ENCODE measurements at regions not wholly inside any gene's neighbourhood (a gene's known extent, or its start where the extent isn't known, plus 50 kb on each side); places are given as distances from the start of the nearest gene placed in this dataset.
A peak's percentile ranks its signal among the peaks of the same experiment; 100 is the strongest.

DNA sequence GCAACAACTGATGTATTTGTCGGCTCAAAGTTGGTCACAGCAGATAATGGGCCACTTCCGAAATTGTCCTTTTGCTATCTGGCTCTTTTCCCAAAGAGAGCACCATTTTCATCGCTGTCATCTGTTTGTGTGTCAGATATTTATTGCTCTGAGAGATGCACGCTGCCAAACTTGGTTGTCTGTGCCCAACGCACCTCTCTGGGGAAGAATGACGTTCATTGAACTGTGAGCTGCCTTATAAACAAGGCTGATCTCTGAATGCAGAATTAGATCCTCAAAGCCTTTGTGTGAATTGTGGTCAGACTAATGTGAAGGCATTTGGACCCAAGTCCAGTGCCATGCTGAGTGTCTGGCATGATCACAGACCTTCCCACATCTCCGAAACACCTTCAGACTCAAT lies 174.7 kb upstream of the LYZL1 start:
- peaks cover 9% of the 10 kb centered on the region for H3K4me1 Mint-ChIP-seq (ENCODE audit: low read depth)
- no peak for DNase-seq (ENCODE audit: low spot score)
- H3K27me3 Mint-ChIP-seq (ENCODE audit: low read depth) = no peaks in the 10 kb centered on the region
- H3K27ac Mint-ChIP-seq (ENCODE audit: unreplicated experiment) = no peak overlapping the region
- TF ChIP-seq, protein P1, sequence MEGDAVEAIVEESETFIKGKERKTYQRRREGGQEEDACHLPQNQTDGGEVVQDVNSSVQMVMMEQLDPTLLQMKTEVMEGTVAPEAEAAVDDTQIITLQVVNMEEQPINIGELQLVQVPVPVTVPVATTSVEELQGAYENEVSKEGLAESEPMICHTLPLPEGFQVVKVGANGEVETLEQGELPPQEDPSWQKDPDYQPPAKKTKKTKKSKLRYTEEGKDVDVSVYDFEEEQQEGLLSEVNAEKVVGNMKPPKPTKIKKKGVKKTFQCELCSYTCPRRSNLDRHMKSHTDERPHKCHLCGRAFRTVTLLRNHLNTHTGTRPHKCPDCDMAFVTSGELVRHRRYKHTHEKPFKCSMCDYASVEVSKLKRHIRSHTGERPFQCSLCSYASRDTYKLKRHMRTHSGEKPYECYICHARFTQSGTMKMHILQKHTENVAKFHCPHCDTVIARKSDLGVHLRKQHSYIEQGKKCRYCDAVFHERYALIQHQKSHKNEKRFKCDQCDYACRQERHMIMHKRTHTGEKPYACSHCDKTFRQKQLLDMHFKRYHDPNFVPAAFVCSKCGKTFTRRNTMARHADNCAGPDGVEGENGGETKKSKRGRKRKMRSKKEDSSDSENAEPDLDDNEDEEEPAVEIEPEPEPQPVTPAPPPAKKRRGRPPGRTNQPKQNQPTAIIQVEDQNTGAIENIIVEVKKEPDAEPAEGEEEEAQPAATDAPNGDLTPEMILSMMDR (IDR thresholded peaks at IDR 0.05) = no peak
- H3K36me3 Mint-ChIP-seq (ENCODE audit: low read depth) = peaks cover 4% of the 10 kb centered on the region
- no peak overlapping the region for H3K4me3 Mint-ChIP-seq (ENCODE audit: unreplicated experiment)
- peaks cover 26% of the 10 kb centered on the region for H3K9me3 Mint-ChIP-seq (ENCODE audit: low read depth)

DNA sequence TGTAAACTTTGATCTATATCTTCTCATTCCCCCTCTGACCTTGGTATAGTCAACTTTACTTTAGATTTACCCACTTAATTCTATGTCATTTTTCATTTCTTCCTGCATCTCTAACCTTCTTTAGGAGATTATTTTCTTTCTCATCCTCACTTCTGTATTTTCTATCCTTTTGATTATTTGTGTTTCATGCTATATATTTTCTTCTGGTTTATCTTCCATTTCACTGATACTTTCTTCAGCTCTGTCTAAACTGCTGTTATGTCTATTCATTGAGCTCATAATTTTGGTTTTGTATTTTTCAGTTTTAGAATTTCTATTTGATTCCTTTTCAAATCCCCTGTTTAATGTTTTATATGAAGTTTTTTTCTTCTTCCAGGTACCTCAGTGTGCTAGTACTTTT lies 171.1 kb upstream of the LYZL1 start:
- peaks cover 26% of the 10 kb centered on the region for H3K9me3 Mint-ChIP-seq (ENCODE audit: low read depth)
- H3K4me1 Mint-ChIP-seq (ENCODE audit: low read depth) = peaks cover 19% of the 10 kb centered on the region
- H3K4me3 Mint-ChIP-seq (ENCODE audit: unreplicated experiment) = no peak overlapping the region
- H3K27ac Mint-ChIP-seq (ENCODE audit: unreplicated experiment) = peak overlapping the region; percentile 34
- H3K27me3 Mint-ChIP-seq (ENCODE audit: low read depth) = no peaks in the 10 kb centered on the region
- H3K36me3 Mint-ChIP-seq (ENCODE audit: low read depth) = peaks cover 4% of the 10 kb centered on the region
- DNase-seq (ENCODE audit: low spot score) = no peak
- TF ChIP-seq, protein P1 (IDR thresholded peaks at IDR 0.05) = no peak

DNA sequence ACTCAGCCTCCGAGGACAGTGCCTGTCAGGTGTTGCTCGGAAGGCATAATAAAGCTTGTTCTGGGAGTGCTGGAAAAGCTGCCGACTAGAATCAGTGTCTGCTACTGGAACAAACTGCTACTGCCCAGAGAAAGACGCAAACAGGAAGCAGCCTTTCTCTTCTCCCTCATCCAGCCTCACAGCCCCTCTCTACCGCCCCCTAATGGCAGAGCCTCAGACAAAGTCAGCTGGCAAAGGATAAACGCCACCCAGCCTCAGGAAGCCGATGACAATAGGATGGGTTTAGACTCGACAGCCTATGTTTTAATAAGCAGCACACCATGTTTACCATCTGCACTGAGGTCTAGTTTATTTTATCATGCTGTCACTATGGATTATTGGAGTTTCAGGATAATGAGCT lies 169.5 kb upstream of the LYZL1 start:
- no peak overlapping the region for H3K27ac Mint-ChIP-seq (ENCODE audit: unreplicated experiment)

DNA sequence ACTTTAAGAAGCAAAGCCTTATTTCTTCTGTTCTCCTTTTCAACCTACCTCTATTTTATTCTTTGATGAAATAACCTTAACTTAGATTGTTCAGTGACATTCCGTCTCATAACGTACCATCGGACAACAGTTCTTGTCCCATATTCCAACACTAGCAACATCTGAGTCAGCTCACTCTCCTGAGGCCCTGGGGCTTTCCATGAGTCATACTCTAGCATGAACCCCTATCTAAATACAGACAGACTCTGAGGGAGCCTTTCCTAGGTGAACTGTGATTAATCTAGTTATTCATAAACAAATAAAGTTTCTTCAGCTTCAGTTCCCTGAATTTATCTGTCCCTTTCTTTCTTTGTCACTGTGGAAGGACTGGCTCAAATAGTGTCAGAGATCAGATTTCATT lies 168.7 kb upstream of the LYZL1 start:
- H3K4me1 Mint-ChIP-seq (ENCODE audit: low read depth) = peaks cover 13% of the 10 kb centered on the region
- H3K27ac Mint-ChIP-seq (ENCODE audit: unreplicated experiment) = peak overlapping the region; percentile 18
- H3K27me3 Mint-ChIP-seq (ENCODE audit: low read depth) = no peaks in the 10 kb centered on the region
- H3K9me3 Mint-ChIP-seq (ENCODE audit: low read depth) = peaks cover 30% of the 10 kb centered on the region
- TF ChIP-seq, protein P1 (IDR thresholded peaks at IDR 0.05) = no peak
- no peak for DNase-seq (ENCODE audit: low spot score)
- H3K4me3 Mint-ChIP-seq (ENCODE audit: unreplicated experiment) = no peak overlapping the region
- H3K36me3 Mint-ChIP-seq (ENCODE audit: low read depth) = peaks cover 4% of the 10 kb centered on the region

More for the DNA sequence above, 169.5 kb upstream of the LYZL1 start:
- H3K4me3 Mint-ChIP-seq (ENCODE audit: unreplicated experiment) = no peak overlapping the region
- DNase-seq (ENCODE audit: low spot score) = no peak
- H3K4me1 Mint-ChIP-seq (ENCODE audit: low read depth) = peaks cover 13% of the 10 kb centered on the region
- no peaks in the 10 kb centered on the region for H3K27me3 Mint-ChIP-seq (ENCODE audit: low read depth)
- H3K9me3 Mint-ChIP-seq (ENCODE audit: low read depth) = peaks cover 30% of the 10 kb centered on the region
- TF ChIP-seq, protein P1 (IDR thresholded peaks at IDR 0.05) = peak; percentile 70
- peaks cover 4% of the 10 kb centered on the region for H3K36me3 Mint-ChIP-seq (ENCODE audit: low read depth)

DNA sequence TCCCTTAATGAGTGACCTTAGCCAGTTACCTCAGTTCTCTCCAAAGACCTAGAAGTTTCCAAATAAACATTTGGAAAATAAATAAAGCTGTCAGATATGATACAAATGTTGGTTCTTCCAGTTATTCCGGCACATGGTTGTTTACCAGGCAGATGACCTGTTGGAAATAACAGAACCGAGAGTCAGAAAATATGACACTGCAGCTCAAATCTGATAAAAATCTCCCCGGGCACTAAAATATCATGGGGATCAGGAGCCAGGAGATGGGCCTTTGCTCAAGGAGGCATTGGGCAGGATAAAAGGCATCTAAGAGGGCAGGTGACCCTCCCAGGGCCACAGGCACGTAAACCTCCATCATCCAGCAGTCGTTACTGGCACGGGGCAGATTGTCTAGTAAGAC lies 164.0 kb upstream of the LYZL1 start:
- DNase-seq (ENCODE audit: low spot score) = no peak
- TF ChIP-seq, protein P1 (IDR thresholded peaks at IDR 0.05) = no peak
- Mint-ChIP-seq H3K9me3 (ENCODE audit: low read depth) (peaks cover 4% of the 10 kb centered on the region), H3K4me1 (ENCODE audit: low read depth) (peaks cover 8% of the 10 kb centered on the region), H3K36me3 (ENCODE audit: low read depth) (no peaks in the 10 kb centered on the region), H3K27ac (ENCODE audit: unreplicated experiment) (no peak overlapping the region), H3K27me3 (ENCODE audit: low read depth) (peaks cover 4% of the 10 kb centered on the region), H3K4me3 (ENCODE audit: unreplicated experiment) (no peak overlapping the region)
